Loucy (cell line): ENCODE measurements at regions not wholly inside any gene's neighbourhood (a gene's known extent, or its start where the extent isn't known, plus 50 kb on each side); places are given as distances from the start of the nearest gene placed in this dataset.
A peak's percentile ranks its signal among the peaks of the same experiment; 100 is the strongest.

Experiments
- H2AFZ ChIP-seq: fragments of 200-600 bp; sonication (generic); 2 replicates; pipeline ENCODE4 v1.6.0; 2016; ENCODE audit warnings: antibody characterized with exemption, mild to moderate bottlenecking, low read length, moderate library complexity
- H3F3A ChIP-seq: fragments of 200-600 bp; 2 replicates; pipeline ENCODE4 v1.6.0; 2016; ENCODE audit warnings: antibody characterized with exemption, low read depth, mild to moderate bottlenecking
- H3K27me3 ChIP-seq: fragments of 200-600 bp; sonication (generic); 2 replicates; pipeline ENCODE4 v1.6.1; 2014; ENCODE audit warnings: low read length, mild to moderate bottlenecking; ENCODE audit not compliant: insufficient read depth, poor library complexity, severe bottlenecking
- H3K36me3 ChIP-seq: fragments of 200-600 bp; sonication (generic); 2 replicates; pipeline ENCODE4 v1.6.1; 2016; ENCODE audit warnings: low read length; ENCODE audit not compliant: insufficient read depth
- H3K4me1 ChIP-seq: fragments of 200-600 bp; sonication (generic); 2 replicates; pipeline ENCODE4 v1.5.1; 2014; ENCODE audit warnings: low read length, mild to moderate bottlenecking; ENCODE audit not compliant: insufficient read depth, poor library complexity, severe bottlenecking
- H3K4me2 ChIP-seq: fragments of 200-600 bp; sonication (generic); 2 replicates; pipeline ENCODE4 v1.6.0; 2014; ENCODE audit warnings: antibody characterized with exemption, low read length, low read depth, mild to moderate bottlenecking; ENCODE audit not compliant: poor library complexity, severe bottlenecking
- H3K4me3 ChIP-seq: fragments of 200-600 bp; sonication (generic); 2 replicates; pipeline ENCODE4 v1.5.1; 2014; ENCODE audit warnings: low read length, mild to moderate bottlenecking, mixed read lengths; ENCODE audit not compliant: poor library complexity, severe bottlenecking
- H3K79me2 ChIP-seq: fragments of 200-600 bp; sonication (generic); 2 replicates; pipeline ENCODE4 v1.6.1; 2014; ENCODE audit warnings: low read length; ENCODE audit not compliant: insufficient read depth
- H3K9ac ChIP-seq: fragments of 200-600 bp; sonication (generic); 2 replicates; pipeline ENCODE4 v1.6.0; 2014; ENCODE audit warnings: mild to moderate bottlenecking, low read depth, low read length, moderate library complexity; ENCODE audit not compliant: poor library complexity, severe bottlenecking
- H3K9me2 ChIP-seq: fragments of 200-600 bp; sonication (generic); replicated peaks from 2 replicates; pipeline ENCODE4 v1.6.1; 2016; ENCODE audit warnings: low read depth, low read length, mixed read lengths
- H3K9me3 ChIP-seq: fragments of 200-600 bp; sonication (generic); 2 replicates; pipeline ENCODE4 v1.6.1; 2014; ENCODE audit warnings: mild to moderate bottlenecking, antibody characterized with exemption, low read length, low read depth; ENCODE audit not compliant: insufficient read depth
- H4K20me1 ChIP-seq: fragments of 200-600 bp; sonication (generic); 2 replicates; pipeline ENCODE4 v1.6.0; 2014; ENCODE audit warnings: antibody characterized with exemption, low read length, mild to moderate bottlenecking; ENCODE audit not compliant: insufficient read depth, poor library complexity, severe bottlenecking
- EZH2phosphoT487 ChIP-seq: fragments of 200-600 bp; IDR thresholded peaks from 2 replicates; pipeline ENCODE4 v1.6.1; 2018; ENCODE audit warnings: antibody characterized with exemption, mild to moderate bottlenecking, moderate library complexity, borderline replicate concordance
- TF ChIP-seq, protein P1 (sequence below): fragments of 200-600 bp; sonication (generic); conservative IDR thresholded peaks from 2 replicates; pipeline ENCODE4 v1.5.1; 2014; ENCODE audit warnings: mild to moderate bottlenecking, antibody characterized with exemption, low read length

GRCh38 chr2:129233751-129234406 is 745.6 kb upstream of the RAB6C start:
- H3K9me3 ChIP-seq: peaks cover 6% of the 10 kb centered on the region; the same call in 1 of the 2 replicates
- no peaks in the 10 kb centered on the region for H3F3A ChIP-seq
- peak overlapping the region; percentile 23 for H3K9ac ChIP-seq
- no peak overlapping the region for H3K4me2 ChIP-seq
- no peak for TF ChIP-seq EZH2phosphoT487
- TF ChIP-seq, protein P1, sequence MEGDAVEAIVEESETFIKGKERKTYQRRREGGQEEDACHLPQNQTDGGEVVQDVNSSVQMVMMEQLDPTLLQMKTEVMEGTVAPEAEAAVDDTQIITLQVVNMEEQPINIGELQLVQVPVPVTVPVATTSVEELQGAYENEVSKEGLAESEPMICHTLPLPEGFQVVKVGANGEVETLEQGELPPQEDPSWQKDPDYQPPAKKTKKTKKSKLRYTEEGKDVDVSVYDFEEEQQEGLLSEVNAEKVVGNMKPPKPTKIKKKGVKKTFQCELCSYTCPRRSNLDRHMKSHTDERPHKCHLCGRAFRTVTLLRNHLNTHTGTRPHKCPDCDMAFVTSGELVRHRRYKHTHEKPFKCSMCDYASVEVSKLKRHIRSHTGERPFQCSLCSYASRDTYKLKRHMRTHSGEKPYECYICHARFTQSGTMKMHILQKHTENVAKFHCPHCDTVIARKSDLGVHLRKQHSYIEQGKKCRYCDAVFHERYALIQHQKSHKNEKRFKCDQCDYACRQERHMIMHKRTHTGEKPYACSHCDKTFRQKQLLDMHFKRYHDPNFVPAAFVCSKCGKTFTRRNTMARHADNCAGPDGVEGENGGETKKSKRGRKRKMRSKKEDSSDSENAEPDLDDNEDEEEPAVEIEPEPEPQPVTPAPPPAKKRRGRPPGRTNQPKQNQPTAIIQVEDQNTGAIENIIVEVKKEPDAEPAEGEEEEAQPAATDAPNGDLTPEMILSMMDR: peak; percentile 68
- H3K27me3 ChIP-seq: no peaks in the 10 kb centered on the region
- no peaks in the 10 kb centered on the region for H3K36me3 ChIP-seq
- peaks cover 30% of the 10 kb centered on the region for H3K4me1 ChIP-seq
- H2AFZ ChIP-seq: peak overlapping the region; percentile 29; the same call in 1 of the 2 replicates
- H3K79me2 ChIP-seq: no peaks in the 10 kb centered on the region
- H3K4me3 ChIP-seq: no peak overlapping the region
- H4K20me1 ChIP-seq: no peaks in the 10 kb centered on the region
- H3K9me2 ChIP-seq: no peaks in the 10 kb centered on the region

- no peaks in the 10 kb centered on the region for H3K79me2 ChIP-seq
- H3K9ac ChIP-seq: no peak overlapping the region
- H3K9me3 ChIP-seq: peaks cover 6% of the 10 kb centered on the region; the same call in 1 of the 2 replicates
- H2AFZ ChIP-seq: no peak overlapping the region
- H3K36me3 ChIP-seq: no peaks in the 10 kb centered on the region
- TF ChIP-seq, protein P1: no peak
- no peak for TF ChIP-seq EZH2phosphoT487
- no peak overlapping the region for H3K4me2 ChIP-seq
- no peak overlapping the region for H3K4me3 ChIP-seq
- peaks cover 22% of the 10 kb centered on the region for H3K4me1 ChIP-seq
- H3F3A ChIP-seq: no peaks in the 10 kb centered on the region
- H4K20me1 ChIP-seq: no peaks in the 10 kb centered on the region
- no peaks in the 10 kb centered on the region for H3K9me2 ChIP-seq
- H3K27me3 ChIP-seq: no peaks in the 10 kb centered on the region
These were observed 742.9 kb upstream of the RAB6C start for GRCh38 chr2:129236601-129237000.

- H3K9me3 ChIP-seq: peaks cover 6% of the 10 kb centered on the region; the same call in 1 of the 2 replicates
- TF ChIP-seq, protein P1: no peak
- TF ChIP-seq EZH2phosphoT487: no peak
- H3K9me2 ChIP-seq: no peaks in the 10 kb centered on the region
- H3K9ac ChIP-seq: no peak overlapping the region
- no peak overlapping the region for H3K4me2 ChIP-seq
- H3K27me3 ChIP-seq: no peaks in the 10 kb centered on the region
- H3F3A ChIP-seq: no peaks in the 10 kb centered on the region
- no peak overlapping the region for H2AFZ ChIP-seq
- peaks cover 9% of the 10 kb centered on the region for H3K4me1 ChIP-seq
- no peaks in the 10 kb centered on the region for H3K36me3 ChIP-seq
- no peaks in the 10 kb centered on the region for H4K20me1 ChIP-seq
- H3K79me2 ChIP-seq: no peaks in the 10 kb centered on the region
- H3K4me3 ChIP-seq: no peak overlapping the region
These were observed 741.3 kb upstream of the RAB6C start for GRCh38 chr2:129237966-129238725.
